Activated naive CD8-positive, alpha-beta T cell treated with anti-CD3 and anti-CD28 coated beads, Interleukin-2, amount 10 ng/mL, durations not matched to agents 7 days and 5 days (primary cell): ENCODE measurements at regions not wholly inside any gene's neighbourhood (a gene's known extent, or its start where the extent isn't known, plus 50 kb on each side); places are given as distances from the start of the nearest gene placed in this dataset.

ENCODE experiments used
- ATAC-seq: fragments of 150-1000 bp; cut with Tn5 transposase; one replicate; pipeline ENCODE4 v1.10.0; 2021; ENCODE audit warnings: low read depth, moderate library complexity
- POLR2A ChIA-PET: fragments of 350-600 bp; sonication (Branson Sonifier 250); formaldehyde crosslinking; loops from one replicate; lab custom pipeline; 2021; ENCODE audit warnings: antibody characterized with exemption; lab: Charles Lee
- DNase-seq: peaks from one replicate; pipeline ENCODE4 v3.0.0; 2021
- H3K27ac Mint-ChIP-seq: one replicate; pipeline ENCODE4 v1.8.0; 2022; ENCODE audit warnings: mild to moderate bottlenecking, mixed read lengths
- H3K27me3 Mint-ChIP-seq: one replicate; pipeline ENCODE4 v1.8.0; 2022; ENCODE audit warnings: mild to moderate bottlenecking, moderate library complexity, mixed read lengths
- H3K36me3 Mint-ChIP-seq: one replicate; pipeline ENCODE4 v1.8.0; 2021; ENCODE audit warnings: mild to moderate bottlenecking, mixed read lengths
- H3K4me1 Mint-ChIP-seq: one replicate; pipeline ENCODE4 v1.8.0; 2021; ENCODE audit warnings: mixed read lengths
- H3K4me3 Mint-ChIP-seq: one replicate; pipeline ENCODE4 v1.8.0; 2022; ENCODE audit warnings: mild to moderate bottlenecking, moderate library complexity, mixed read lengths
- H3K9me3 Mint-ChIP-seq: one replicate; pipeline ENCODE4 v1.8.0; 2021; ENCODE audit warnings: mixed read lengths

GRCh38 chr5:2165615-2166305 lies 283.0 kb upstream of the IRX4 start:
- H3K9me3 Mint-ChIP-seq, result no peaks in the 10 kb centered on the region
- peaks cover 2% of the 10 kb centered on the region for H3K27me3 Mint-ChIP-seq
- no peak for ATAC-seq
- H3K4me1 Mint-ChIP-seq, result no peaks in the 10 kb centered on the region
- no peak overlapping the region for H3K4me3 Mint-ChIP-seq
- DNase-seq, result no peak
- H3K36me3 Mint-ChIP-seq, result no peaks in the 10 kb centered on the region
- H3K27ac Mint-ChIP-seq, result no peak overlapping the region
- POLR2A ChIA-PET, result no interaction called here

GRCh38 chr5:2165203-2165602 lies 282.5 kb upstream of the IRX4 start:
- Mint-ChIP-seq H3K9me3 (no peaks in the 10 kb centered on the region), H3K27me3 (peaks cover 2% of the 10 kb centered on the region), H3K27ac (no peak overlapping the region), H3K4me3 (no peak overlapping the region), H3K36me3 (no peaks in the 10 kb centered on the region), H3K4me1 (no peaks in the 10 kb centered on the region)
- DNase-seq (no peak), ATAC-seq (no peak)
- POLR2A ChIA-PET, result no interaction called here

- Mint-ChIP-seq H3K36me3 (no peaks in the 10 kb centered on the region), H3K4me3 (no peak overlapping the region), H3K9me3 (no peaks in the 10 kb centered on the region), H3K27me3 (peaks cover 2% of the 10 kb centered on the region), H3K4me1 (no peaks in the 10 kb centered on the region), H3K27ac (no peak overlapping the region)
- DNase-seq, result no peak
- POLR2A ChIA-PET, result no interaction called here
- no peak for ATAC-seq
Measured at GRCh38 chr5:2164586-2164985, 281.9 kb upstream of the IRX4 start.

GRCh38 chr5:2163940-2164490 lies 281.3 kb upstream of the IRX4 start:
- no peak for ATAC-seq
- H3K27ac Mint-ChIP-seq, result no peak overlapping the region
- H3K27me3 Mint-ChIP-seq, result peaks cover 2% of the 10 kb centered on the region
- DNase-seq, result no peak
- no peaks in the 10 kb centered on the region for H3K36me3 Mint-ChIP-seq
- no peaks in the 10 kb centered on the region for H3K4me1 Mint-ChIP-seq
- no peak overlapping the region for H3K4me3 Mint-ChIP-seq
- no peaks in the 10 kb centered on the region for H3K9me3 Mint-ChIP-seq
- POLR2A ChIA-PET, result no interaction called here

- Mint-ChIP-seq H3K27me3 (peaks cover 2% of the 10 kb centered on the region), H3K9me3 (no peaks in the 10 kb centered on the region)
- no peak for ATAC-seq
Measured at GRCh38 chr5:2163060-2163856, 280.5 kb upstream of the IRX4 start.

GRCh38 chr5:2160811-2161210 lies 278.1 kb upstream of the IRX4 start:
- H3K4me3 Mint-ChIP-seq, result no peak overlapping the region
- no peak overlapping the region for H3K27ac Mint-ChIP-seq
- H3K4me1 Mint-ChIP-seq, result no peaks in the 10 kb centered on the region
- no peak for DNase-seq
- peaks cover 2% of the 10 kb centered on the region for H3K27me3 Mint-ChIP-seq
- POLR2A ChIA-PET, result no interaction called here
- H3K36me3 Mint-ChIP-seq, result no peaks in the 10 kb centered on the region
- no peaks in the 10 kb centered on the region for H3K9me3 Mint-ChIP-seq
- no peak for ATAC-seq

More at GRCh38 chr5:2163060-2163856, 280.5 kb upstream of the IRX4 start:
- no peak for DNase-seq
- Mint-ChIP-seq H3K36me3 (no peaks in the 10 kb centered on the region), H3K4me1 (no peaks in the 10 kb centered on the region), H3K27ac (no peak overlapping the region), H3K4me3 (no peak overlapping the region)
- POLR2A ChIA-PET, result no interaction called here

- POLR2A ChIA-PET, result no interaction called here
- no peaks in the 10 kb centered on the region for H3K9me3 Mint-ChIP-seq
- no peak overlapping the region for H3K4me3 Mint-ChIP-seq
Measured at GRCh38 chr5:2158767-2159166, 276.0 kb upstream of the IRX4 start.

GRCh38 chr5:2158109-2158508 lies 275.4 kb upstream of the IRX4 start:
- POLR2A ChIA-PET, result no interaction called here
- Mint-ChIP-seq H3K36me3 (no peaks in the 10 kb centered on the region), H3K27ac (no peak overlapping the region), H3K4me3 (no peak overlapping the region), H3K9me3 (no peaks in the 10 kb centered on the region), H3K4me1 (no peaks in the 10 kb centered on the region), H3K27me3 (peaks cover 4% of the 10 kb centered on the region)
- ATAC-seq (no peak), DNase-seq (no peak)

More at GRCh38 chr5:2158767-2159166, 276.0 kb upstream of the IRX4 start:
- DNase-seq (no peak), ATAC-seq (no peak)
- Mint-ChIP-seq H3K36me3 (no peaks in the 10 kb centered on the region), H3K4me1 (no peaks in the 10 kb centered on the region), H3K27me3 (peaks cover 4% of the 10 kb centered on the region), H3K27ac (no peak overlapping the region)

- Mint-ChIP-seq H3K9me3 (no peaks in the 10 kb centered on the region), H3K4me3 (no peak overlapping the region), H3K36me3 (no peaks in the 10 kb centered on the region), H3K27ac (no peak overlapping the region), H3K27me3 (peaks cover 2% of the 10 kb centered on the region), H3K4me1 (no peaks in the 10 kb centered on the region)
- no peak for ATAC-seq
- POLR2A ChIA-PET, result no interaction called here
- no peak for DNase-seq
Measured at GRCh38 chr5:2157372-2157771, 274.6 kb upstream of the IRX4 start.

GRCh38 chr5:2156358-2157059 lies 273.8 kb upstream of the IRX4 start:
- H3K36me3 Mint-ChIP-seq, result no peaks in the 10 kb centered on the region
- ATAC-seq (no peak), DNase-seq (no peak)
- no peaks in the 10 kb centered on the region for H3K9me3 Mint-ChIP-seq
- H3K27me3 Mint-ChIP-seq, result peaks cover 2% of the 10 kb centered on the region
- POLR2A ChIA-PET, result no interaction called here
- no peaks in the 10 kb centered on the region for H3K4me1 Mint-ChIP-seq
- H3K4me3 Mint-ChIP-seq, result no peak overlapping the region
- H3K27ac Mint-ChIP-seq, result no peak overlapping the region

- no peaks in the 10 kb centered on the region for H3K9me3 Mint-ChIP-seq
- H3K4me3 Mint-ChIP-seq, result no peak overlapping the region
- POLR2A ChIA-PET, result no interaction called here
- no peak for ATAC-seq
- no peak overlapping the region for H3K27ac Mint-ChIP-seq
- H3K36me3 Mint-ChIP-seq, result no peaks in the 10 kb centered on the region
- H3K4me1 Mint-ChIP-seq, result no peaks in the 10 kb centered on the region
- H3K27me3 Mint-ChIP-seq, result peaks cover 2% of the 10 kb centered on the region
- no peak for DNase-seq
Measured at GRCh38 chr5:2155556-2155955, 272.8 kb upstream of the IRX4 start.

GRCh38 chr5:2153802-2154201 lies 271.1 kb upstream of the IRX4 start:
- POLR2A ChIA-PET, result no interaction called here
- no peak overlapping the region for H3K27ac Mint-ChIP-seq
- no peak overlapping the region for H3K4me3 Mint-ChIP-seq
- H3K4me1 Mint-ChIP-seq, result no peaks in the 10 kb centered on the region
- DNase-seq (no peak), ATAC-seq (no peak)
- H3K36me3 Mint-ChIP-seq, result no peaks in the 10 kb centered on the region
- H3K9me3 Mint-ChIP-seq, result no peaks in the 10 kb centered on the region
- peaks cover 3% of the 10 kb centered on the region for H3K27me3 Mint-ChIP-seq

- Mint-ChIP-seq H3K27ac (no peak overlapping the region), H3K4me3 (no peak overlapping the region), H3K9me3 (no peaks in the 10 kb centered on the region), H3K36me3 (no peaks in the 10 kb centered on the region), H3K4me1 (no peaks in the 10 kb centered on the region), H3K27me3 (peaks cover 3% of the 10 kb centered on the region)
- POLR2A ChIA-PET, result no interaction called here
- DNase-seq (no peak), ATAC-seq (no peak)
Measured at GRCh38 chr5:2153350-2153749, 270.6 kb upstream of the IRX4 start.
